Adrenal gland (tissue), 5 donors: ENCODE measurements at regions not wholly inside any gene's neighbourhood (a gene's known extent, or its start where the extent isn't known, plus 50 kb on each side); places are given as distances from the start of the nearest gene placed in this dataset.

Source experiments
- POLR2A ChIP-seq, 2 donors: fragments of 450-650 bp; IDR thresholded peaks; one replicate each; pipeline ENCODE4 v1.6.1; 2017; ENCODE audit warnings: antibody characterized with exemption in 2 of 2, mild to moderate bottlenecking in 2 of 2, moderate library complexity in 1 of 2
- TF ChIP-seq, protein P1 (sequence below), 6 experiments: fragments of 450-650 bp in 4 of 6; fragments of 200-600 bp in 2 of 6; sonication (generic) in 1 of 6; IDR thresholded peaks; 1 replicate in 5 of 6; 2 replicates in 1 of 6; pipeline versions ENCODE4 v1.5.1 to v1.8.0; 2016 to 2021; ENCODE audit warnings: antibody characterized with exemption in 6 of 6, mild to moderate bottlenecking in 2 of 6, moderate library complexity in 1 of 6
- donor health status: DM: no; HTN: no; CAD: no.

DNA sequence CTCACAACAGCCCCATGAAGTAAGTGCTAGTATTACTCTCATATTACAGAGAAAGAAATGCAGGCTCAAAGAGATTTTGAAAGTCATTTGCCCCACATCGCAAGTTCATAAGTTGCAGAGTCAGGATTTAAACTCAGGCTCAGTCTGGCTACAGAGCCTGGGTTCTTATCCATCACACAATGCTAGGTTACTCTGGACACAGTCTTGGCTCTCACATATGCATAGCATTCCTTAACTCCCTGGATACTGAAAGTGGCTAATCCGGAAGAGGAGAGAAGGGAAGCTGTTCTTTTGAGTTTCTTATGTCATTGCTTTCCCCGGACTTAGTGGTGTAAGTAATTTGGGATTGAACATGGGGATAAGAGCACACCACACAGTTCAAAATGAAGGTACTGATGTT is 357.4 kb upstream of the PLXNA2 start:
- TF ChIP-seq, protein P1, sequence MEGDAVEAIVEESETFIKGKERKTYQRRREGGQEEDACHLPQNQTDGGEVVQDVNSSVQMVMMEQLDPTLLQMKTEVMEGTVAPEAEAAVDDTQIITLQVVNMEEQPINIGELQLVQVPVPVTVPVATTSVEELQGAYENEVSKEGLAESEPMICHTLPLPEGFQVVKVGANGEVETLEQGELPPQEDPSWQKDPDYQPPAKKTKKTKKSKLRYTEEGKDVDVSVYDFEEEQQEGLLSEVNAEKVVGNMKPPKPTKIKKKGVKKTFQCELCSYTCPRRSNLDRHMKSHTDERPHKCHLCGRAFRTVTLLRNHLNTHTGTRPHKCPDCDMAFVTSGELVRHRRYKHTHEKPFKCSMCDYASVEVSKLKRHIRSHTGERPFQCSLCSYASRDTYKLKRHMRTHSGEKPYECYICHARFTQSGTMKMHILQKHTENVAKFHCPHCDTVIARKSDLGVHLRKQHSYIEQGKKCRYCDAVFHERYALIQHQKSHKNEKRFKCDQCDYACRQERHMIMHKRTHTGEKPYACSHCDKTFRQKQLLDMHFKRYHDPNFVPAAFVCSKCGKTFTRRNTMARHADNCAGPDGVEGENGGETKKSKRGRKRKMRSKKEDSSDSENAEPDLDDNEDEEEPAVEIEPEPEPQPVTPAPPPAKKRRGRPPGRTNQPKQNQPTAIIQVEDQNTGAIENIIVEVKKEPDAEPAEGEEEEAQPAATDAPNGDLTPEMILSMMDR (IDR thresholded peaks at IDR 0.05), result no peak
- no peak for TF ChIP-seq POLR2A (IDR thresholded peaks at IDR 0.05)
